ENCODE measurements at regions not wholly inside any gene's neighbourhood (a gene's known extent, or its start where the extent isn't known, plus 50 kb on each side); places are given as distances from the start of the nearest gene placed in this dataset.
"Not testable (repeated sequence)": the region's sequence is repeated elsewhere in the genome, so short reads cannot be mapped to it uniquely, and the experiment has no call there.

DNA sequence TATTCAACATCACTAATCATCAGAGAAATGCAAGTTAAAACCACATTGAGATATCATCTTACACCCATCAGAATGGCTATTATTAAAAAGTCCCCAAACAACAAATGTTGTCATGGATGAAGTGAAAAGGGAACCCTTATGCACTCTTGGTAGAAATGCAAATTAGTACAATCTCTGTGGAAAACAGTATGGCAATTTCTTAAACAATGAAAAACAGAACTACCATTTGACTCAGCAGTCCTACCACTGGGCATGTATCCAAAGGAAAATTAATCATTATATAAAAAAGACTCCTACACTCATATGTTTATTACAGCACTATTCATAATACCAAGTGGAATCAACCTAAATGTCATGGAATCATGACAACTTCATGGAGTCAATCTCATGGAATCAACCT lies 611.3 kb upstream of the GJE1 start:
- Histone ChIP-seq H3K79me2 (ENCODE audit: low read depth) (no peaks in the 10 kb centered on the region), H3K9ac (no peak overlapping the region), H3K27ac (no peak overlapping the region), H3K9me3 (ENCODE audit: low read depth) (no peaks in the 10 kb centered on the region), H3K4me1 (no peaks in the 10 kb centered on the region), H3K36me3 (no peaks in the 10 kb centered on the region), H3F3A (ENCODE audit: low read depth) (no peaks in the 10 kb centered on the region), H3K4me3 (no peak overlapping the region), H3K27me3 (no peaks in the 10 kb centered on the region), H2AFZ (replicated peaks) (no peak overlapping the region), H4K20me1 (ENCODE audit: low read depth) (no peaks in the 10 kb centered on the region), H3K4me2 (no peak overlapping the region)
- H3K27ac Mint-ChIP-seq: no peak overlapping the region
- H3K36me3 Mint-ChIP-seq: no peaks in the 10 kb centered on the region
- no peak overlapping the region for H3K4me3 Mint-ChIP-seq
- TF ChIP-seq, protein P1, sequence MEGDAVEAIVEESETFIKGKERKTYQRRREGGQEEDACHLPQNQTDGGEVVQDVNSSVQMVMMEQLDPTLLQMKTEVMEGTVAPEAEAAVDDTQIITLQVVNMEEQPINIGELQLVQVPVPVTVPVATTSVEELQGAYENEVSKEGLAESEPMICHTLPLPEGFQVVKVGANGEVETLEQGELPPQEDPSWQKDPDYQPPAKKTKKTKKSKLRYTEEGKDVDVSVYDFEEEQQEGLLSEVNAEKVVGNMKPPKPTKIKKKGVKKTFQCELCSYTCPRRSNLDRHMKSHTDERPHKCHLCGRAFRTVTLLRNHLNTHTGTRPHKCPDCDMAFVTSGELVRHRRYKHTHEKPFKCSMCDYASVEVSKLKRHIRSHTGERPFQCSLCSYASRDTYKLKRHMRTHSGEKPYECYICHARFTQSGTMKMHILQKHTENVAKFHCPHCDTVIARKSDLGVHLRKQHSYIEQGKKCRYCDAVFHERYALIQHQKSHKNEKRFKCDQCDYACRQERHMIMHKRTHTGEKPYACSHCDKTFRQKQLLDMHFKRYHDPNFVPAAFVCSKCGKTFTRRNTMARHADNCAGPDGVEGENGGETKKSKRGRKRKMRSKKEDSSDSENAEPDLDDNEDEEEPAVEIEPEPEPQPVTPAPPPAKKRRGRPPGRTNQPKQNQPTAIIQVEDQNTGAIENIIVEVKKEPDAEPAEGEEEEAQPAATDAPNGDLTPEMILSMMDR (IDR thresholded peaks at IDR 0.05): no peak
- TF ChIP-seq EZH2phosphoT487 (IDR thresholded peaks at IDR 0.05) (no peak), EZH2 (IDR thresholded peaks at IDR 0.05) (no peak)
- H3K4me1 Mint-ChIP-seq: no peaks in the 10 kb centered on the region
- H3K9me3 Mint-ChIP-seq: no peaks in the 10 kb centered on the region
- DNase-seq (ENCODE audit: low spot score): no peak
- no peaks in the 10 kb centered on the region for H3K27me3 Mint-ChIP-seq (ENCODE audit: insufficient read depth, low read depth)

DNA sequence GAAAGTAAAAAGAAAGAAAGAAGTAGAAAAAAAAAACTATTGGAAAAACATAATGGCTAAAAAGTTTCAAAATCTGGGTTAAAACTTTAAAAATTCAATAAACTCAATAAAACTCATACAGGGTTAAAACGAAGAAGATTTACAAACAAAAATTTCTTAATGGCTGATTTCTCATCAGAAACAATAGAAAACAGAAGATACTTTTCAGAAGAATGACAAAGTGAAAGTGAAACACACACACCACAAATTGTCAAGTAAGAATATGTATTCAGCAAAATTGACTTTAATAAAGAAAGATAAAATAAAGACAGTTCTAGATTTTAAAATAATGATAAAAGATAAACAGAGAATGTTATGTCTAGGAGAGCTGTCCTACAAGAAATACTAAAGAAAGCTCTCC lies 618.9 kb upstream of the GJE1 start:
- H3K27me3 Mint-ChIP-seq (ENCODE audit: insufficient read depth, low read depth): no peaks in the 10 kb centered on the region
- Histone ChIP-seq H3K9me3 (ENCODE audit: low read depth) (no peaks in the 10 kb centered on the region), H4K20me1 (ENCODE audit: low read depth) (no peaks in the 10 kb centered on the region), H3F3A (ENCODE audit: low read depth) (no peaks in the 10 kb centered on the region), H3K4me1 (no peaks in the 10 kb centered on the region), H3K9ac (no peak overlapping the region), H3K4me2 (no peak overlapping the region), H3K27ac (no peak overlapping the region), H3K4me3 (no peak overlapping the region), H3K79me2 (ENCODE audit: low read depth) (no peaks in the 10 kb centered on the region), H2AFZ (replicated peaks) (no peak overlapping the region), H3K36me3 (no peaks in the 10 kb centered on the region), H3K27me3 (no peaks in the 10 kb centered on the region)
- DNase-seq (ENCODE audit: low spot score): no peak
- TF ChIP-seq, protein P1 (IDR thresholded peaks at IDR 0.05): no peak
- no peak for TF ChIP-seq EZH2phosphoT487 (IDR thresholded peaks at IDR 0.05)
- no peak for TF ChIP-seq EZH2 (IDR thresholded peaks at IDR 0.05)
- no peak overlapping the region for H3K27ac Mint-ChIP-seq
- H3K36me3 Mint-ChIP-seq: no peaks in the 10 kb centered on the region
- H3K4me3 Mint-ChIP-seq: no peak overlapping the region
- H3K4me1 Mint-ChIP-seq: no peaks in the 10 kb centered on the region
- H3K9me3 Mint-ChIP-seq: no peaks in the 10 kb centered on the region

DNA sequence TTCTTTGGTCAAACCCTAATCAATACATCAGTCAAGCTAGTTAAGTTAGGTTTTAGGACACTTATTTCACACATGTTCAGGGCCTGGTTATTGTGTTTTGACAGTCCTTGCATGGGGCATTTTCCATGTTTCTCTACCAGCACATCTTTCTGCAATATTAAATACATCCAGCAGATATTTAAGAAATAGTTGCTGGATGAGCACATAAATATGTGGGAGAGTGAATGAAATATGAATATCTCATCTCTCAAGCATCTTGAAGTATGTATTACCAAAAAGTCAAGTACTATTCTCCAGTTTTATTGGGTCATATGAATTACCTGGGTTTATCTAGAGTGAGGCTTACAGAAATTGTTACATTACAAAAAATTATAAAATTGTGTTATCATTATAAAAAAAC lies 621.9 kb upstream of the GJE1 start:
- no peak for DNase-seq (ENCODE audit: low spot score)
- no peak for TF ChIP-seq EZH2phosphoT487 (IDR thresholded peaks at IDR 0.05)
- no peak for TF ChIP-seq EZH2 (IDR thresholded peaks at IDR 0.05)
- TF ChIP-seq, protein P1 (IDR thresholded peaks at IDR 0.05): no peak
- H3K27ac Mint-ChIP-seq: no peak overlapping the region
- no peaks in the 10 kb centered on the region for H3K4me1 Mint-ChIP-seq
- H3K4me3 Mint-ChIP-seq: no peak overlapping the region
- Histone ChIP-seq H3K36me3 (no peaks in the 10 kb centered on the region), H3K27ac (no peak overlapping the region), H3K4me2 (no peak overlapping the region), H3K27me3 (no peaks in the 10 kb centered on the region), H3K79me2 (ENCODE audit: low read depth) (no peaks in the 10 kb centered on the region), H3K4me1 (no peaks in the 10 kb centered on the region), H4K20me1 (ENCODE audit: low read depth) (no peaks in the 10 kb centered on the region), H3K9ac (no peak overlapping the region), H3K9me3 (ENCODE audit: low read depth) (no peaks in the 10 kb centered on the region), H2AFZ (replicated peaks) (no peak overlapping the region), H3K4me3 (no peak overlapping the region), H3F3A (ENCODE audit: low read depth) (no peaks in the 10 kb centered on the region)
- H3K36me3 Mint-ChIP-seq: peaks cover 2% of the 10 kb centered on the region
- no peaks in the 10 kb centered on the region for H3K27me3 Mint-ChIP-seq (ENCODE audit: insufficient read depth, low read depth)
- H3K9me3 Mint-ChIP-seq: peaks cover 7% of the 10 kb centered on the region

DNA sequence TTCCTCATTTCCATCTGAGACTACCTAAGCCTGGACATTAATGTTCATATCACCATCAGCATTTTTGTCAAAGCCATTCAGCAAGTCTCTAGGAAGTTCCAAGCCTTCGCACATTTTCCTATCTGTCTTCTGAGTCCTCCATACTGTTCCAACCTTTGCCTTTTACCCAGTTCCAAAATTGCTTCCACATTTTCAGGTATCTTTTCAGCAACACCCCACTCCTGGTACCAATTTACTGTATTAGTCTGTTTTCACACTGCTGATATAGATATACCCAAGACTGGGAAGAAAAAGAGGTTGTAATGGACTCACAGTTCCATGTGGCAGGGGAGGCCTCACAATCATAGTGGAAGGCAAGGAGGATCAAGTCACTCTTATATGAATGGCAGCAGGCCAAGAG lies 626.7 kb upstream of the GJE1 start:
- not testable (repeated sequence) for H3F3A ChIP-seq (ENCODE audit: low read depth); DNase-seq (ENCODE audit: low spot score); H3K27ac ChIP-seq; H3K4me2 ChIP-seq; H3K27ac Mint-ChIP-seq; H3K4me1 ChIP-seq; H3K9me3 ChIP-seq (ENCODE audit: low read depth); H3K9ac ChIP-seq; H3K4me1 Mint-ChIP-seq; H4K20me1 ChIP-seq (ENCODE audit: low read depth); H3K27me3 ChIP-seq; H3K36me3 ChIP-seq; H3K36me3 Mint-ChIP-seq; H2AFZ ChIP-seq (replicated peaks); H3K4me3 ChIP-seq; H3K4me3 Mint-ChIP-seq; H3K79me2 ChIP-seq (ENCODE audit: low read depth); H3K27me3 Mint-ChIP-seq (ENCODE audit: insufficient read depth, low read depth)
- peaks cover 20% of the 10 kb centered on the region for H3K9me3 Mint-ChIP-seq

DNA sequence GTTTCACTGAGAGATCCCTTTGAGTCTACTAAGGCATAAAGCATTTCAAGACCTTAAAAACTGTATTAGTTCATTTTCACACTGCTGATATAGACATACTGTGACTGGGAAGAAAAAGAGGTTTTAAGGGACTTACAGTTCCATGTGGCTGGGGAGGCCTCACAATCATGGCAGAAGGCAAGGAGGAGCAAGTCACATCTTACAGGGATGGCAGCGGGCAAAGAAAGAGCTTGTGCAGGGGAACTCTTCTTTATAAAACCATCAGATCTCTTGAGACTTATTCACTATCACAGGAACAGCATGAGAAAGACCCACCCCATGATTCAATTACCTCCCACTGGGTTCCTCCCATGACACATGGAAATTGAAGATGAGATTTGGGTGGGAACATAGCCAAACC lies 628.4 kb upstream of the GJE1 start:
- H3K4me3 Mint-ChIP-seq; H2AFZ ChIP-seq (replicated peaks); H3K9ac ChIP-seq; H3K4me3 ChIP-seq; H4K20me1 ChIP-seq (ENCODE audit: low read depth); H3K27me3 Mint-ChIP-seq (ENCODE audit: insufficient read depth, low read depth); H3K79me2 ChIP-seq (ENCODE audit: low read depth); H3K36me3 ChIP-seq; H3K4me1 Mint-ChIP-seq; H3K4me1 ChIP-seq; DNase-seq (ENCODE audit: low spot score); H3K27me3 ChIP-seq; H3F3A ChIP-seq (ENCODE audit: low read depth); H3K4me2 ChIP-seq; H3K27ac Mint-ChIP-seq; H3K36me3 Mint-ChIP-seq; H3K27ac ChIP-seq; H3K9me3 ChIP-seq (ENCODE audit: low read depth): not testable (repeated sequence)
- H3K9me3 Mint-ChIP-seq: peaks cover 20% of the 10 kb centered on the region
